HepG2 (cell line): ENCODE measurements at regions not wholly inside any gene's neighbourhood (a gene's known extent, or its start where the extent isn't known, plus 50 kb on each side); places are given as distances from the start of the nearest gene placed in this dataset.
"Not testable (repeated sequence)": the region's sequence is repeated elsewhere in the genome, so short reads cannot be mapped to it uniquely, and the experiment has no call there.

Source experiments
- DNMT1 ChIP-seq: sonication (generic); formaldehyde crosslinking; IDR thresholded peaks from 2 replicates; pipeline ENCODE4 v1.5.1; 2020; ENCODE audit warnings: mild to moderate bottlenecking, missing genetic modification reagents
- RNF219 ChIP-seq: sonication (generic); formaldehyde crosslinking; IDR thresholded peaks from 2 replicates; pipeline ENCODE4 v1.5.0; 2020; ENCODE audit warnings: mild to moderate bottlenecking, missing genetic modification reagents
- ZNF660 ChIP-seq: sonication (generic); formaldehyde crosslinking; IDR thresholded peaks from 2 replicates; pipeline ENCODE4 v1.5.1; 2020; ENCODE audit warnings: mild to moderate bottlenecking, low read depth, missing genetic modification reagents, borderline replicate concordance

- not testable (repeated sequence) for TF ChIP-seq ZNF660, RNF219, DNMT1 (CRISPR knock-in tag)
Observed at GRCh38 chr21:6573576-6573975, 3947.8 kb upstream of the TPTE start.
